ENCODE measurements at regions not wholly inside any gene's neighbourhood (a gene's known extent, or its start where the extent isn't known, plus 50 kb on each side); places are given as distances from the start of the nearest gene placed in this dataset.
"Not testable (repeated sequence)": the region's sequence is repeated elsewhere in the genome, so short reads cannot be mapped to it uniquely, and the experiment has no call there.

DNA sequence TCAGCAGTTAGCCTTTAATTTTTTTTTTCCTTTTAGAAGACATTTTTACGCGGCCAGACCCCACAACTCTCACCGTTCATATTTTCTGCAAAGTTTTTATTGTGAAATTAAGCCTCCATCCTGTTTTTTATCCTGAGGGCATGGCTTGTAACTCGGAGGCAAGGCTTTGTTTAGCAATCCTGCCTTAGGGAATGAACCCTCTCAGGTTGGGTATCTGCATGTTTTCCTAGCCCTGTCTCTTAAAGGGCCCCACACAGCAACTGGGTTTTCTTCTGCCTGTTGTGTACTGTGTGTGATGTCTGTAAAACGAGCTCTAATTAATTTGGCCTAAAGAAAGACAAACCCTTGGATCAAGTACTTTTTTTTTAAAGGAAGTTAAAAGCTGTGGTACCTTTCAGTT, 130.2 kb upstream of the COBL start:
- no peak overlapping the region for H3K9ac ChIP-seq (ENCODE audit: low read length)
- DNase-seq = no peak
- 0 out of 2 replicates have a peak, but pooled peaks cover 5% of the 10 kb centered on the region for H3K9me3 ChIP-seq (ENCODE audit: low read length)
- H3K27ac ChIP-seq (ENCODE audit: low read length) = no peak overlapping the region
- H3K9me2 ChIP-seq (replicated peaks; ENCODE audit: insufficient read depth, low read length) = peaks cover 4% of the 10 kb centered on the region; the same call in 1 of the 2 replicates
- no peaks in the 10 kb centered on the region for H3K36me3 ChIP-seq (ENCODE audit: insufficient read depth, low read length)
- H3K27me3 ChIP-seq (ENCODE audit: low read length) = no peaks in the 10 kb centered on the region
- no peak overlapping the region for H3K4me2 ChIP-seq (ENCODE audit: low read depth, low read length, poor library complexity, severe bottlenecking)
- no peaks in the 10 kb centered on the region for H3K4me1 ChIP-seq (ENCODE audit: low read length)
- H4K20me1 ChIP-seq (ENCODE audit: insufficient read depth, low read depth, low read length) = no peaks in the 10 kb centered on the region
- H3K4me3 ChIP-seq (ENCODE audit: low read length) = no peak overlapping the region
- H3K79me2 ChIP-seq (ENCODE audit: low read length) = no peaks in the 10 kb centered on the region
- no peak overlapping the region for H2AFZ ChIP-seq (ENCODE audit: low read length)

DNA sequence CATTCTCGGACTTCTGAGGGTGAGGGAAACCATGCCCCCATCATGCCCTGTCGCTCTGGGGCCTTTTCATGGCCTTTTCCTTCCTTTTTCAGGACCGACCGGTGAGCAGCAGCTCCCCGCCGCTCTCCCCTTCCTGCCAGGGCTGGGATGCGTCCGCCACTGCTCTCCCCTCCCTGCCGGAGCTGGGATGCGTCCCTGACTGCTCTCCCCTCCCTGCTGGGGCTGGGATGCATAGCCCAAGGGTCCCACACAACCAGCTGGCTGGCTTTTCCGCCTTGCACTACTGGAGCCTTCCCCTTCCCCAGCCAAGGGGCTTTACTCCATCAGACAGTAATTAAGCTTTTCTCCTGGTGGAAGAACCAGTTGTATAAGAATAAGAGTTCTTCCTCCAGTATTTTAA, 129.7 kb upstream of the COBL start:
- no peak overlapping the region for H3K27ac ChIP-seq (ENCODE audit: low read length)
- DNase-seq = no peak
- no peaks in the 10 kb centered on the region for H3K27me3 ChIP-seq (ENCODE audit: low read length)
- H4K20me1 ChIP-seq (ENCODE audit: insufficient read depth, low read depth, low read length) = no peaks in the 10 kb centered on the region
- no peaks in the 10 kb centered on the region for H3K36me3 ChIP-seq (ENCODE audit: insufficient read depth, low read length)
- H3K9me3 ChIP-seq (ENCODE audit: low read length) = 0 out of 2 replicates have a peak, but pooled peaks cover 5% of the 10 kb centered on the region
- H3K4me3 ChIP-seq (ENCODE audit: low read length) = no peak overlapping the region
- peaks cover 4% of the 10 kb centered on the region; the same call in 1 of the 2 replicates for H3K9me2 ChIP-seq (replicated peaks; ENCODE audit: insufficient read depth, low read length)
- no peaks in the 10 kb centered on the region for H3K79me2 ChIP-seq (ENCODE audit: low read length)
- no peak overlapping the region for H3K4me2 ChIP-seq (ENCODE audit: low read depth, low read length, poor library complexity, severe bottlenecking)
- H3K9ac ChIP-seq (ENCODE audit: low read length) = no peak overlapping the region
- H3K4me1 ChIP-seq (ENCODE audit: low read length) = no peaks in the 10 kb centered on the region
- H2AFZ ChIP-seq (ENCODE audit: low read length) = no peak overlapping the region

DNA sequence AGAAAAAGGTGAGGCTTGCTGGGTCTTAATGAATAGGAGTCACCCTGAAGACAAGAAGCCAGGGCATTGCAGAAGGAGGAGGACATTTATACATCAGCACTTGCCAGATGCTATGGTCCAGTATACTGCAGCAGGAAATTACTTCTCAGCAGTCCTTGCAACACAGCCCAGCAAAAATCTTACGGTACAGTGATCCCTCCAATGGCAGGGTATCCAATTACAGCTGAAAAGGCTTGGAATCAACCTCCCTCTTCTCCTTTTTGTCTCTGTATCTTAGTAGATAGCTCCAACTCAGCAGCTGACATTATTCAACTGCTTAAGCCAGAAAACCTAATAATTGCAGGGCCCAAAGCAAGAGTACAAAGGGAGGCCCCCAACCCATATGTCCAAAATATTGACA, 128.3 kb upstream of the COBL start:
- H3K9ac ChIP-seq (ENCODE audit: low read length) = no peak overlapping the region
- H3K27me3 ChIP-seq (ENCODE audit: low read length) = no peaks in the 10 kb centered on the region
- H3K36me3 ChIP-seq (ENCODE audit: insufficient read depth, low read length) = no peaks in the 10 kb centered on the region
- no peaks in the 10 kb centered on the region for H4K20me1 ChIP-seq (ENCODE audit: insufficient read depth, low read depth, low read length)
- no peak overlapping the region for H3K27ac ChIP-seq (ENCODE audit: low read length)
- 0 out of 2 replicates have a peak, but pooled peaks cover 5% of the 10 kb centered on the region for H3K9me3 ChIP-seq (ENCODE audit: low read length)
- peaks cover 4% of the 10 kb centered on the region; the same call in 1 of the 2 replicates for H3K9me2 ChIP-seq (replicated peaks; ENCODE audit: insufficient read depth, low read length)
- H3K4me3 ChIP-seq (ENCODE audit: low read length) = no peak overlapping the region
- no peaks in the 10 kb centered on the region for H3K79me2 ChIP-seq (ENCODE audit: low read length)
- no peak for DNase-seq
- H3K4me2 ChIP-seq (ENCODE audit: low read depth, low read length, poor library complexity, severe bottlenecking) = no peak overlapping the region
- H2AFZ ChIP-seq (ENCODE audit: low read length) = no peak overlapping the region
- H3K4me1 ChIP-seq (ENCODE audit: low read length) = no peaks in the 10 kb centered on the region

DNA sequence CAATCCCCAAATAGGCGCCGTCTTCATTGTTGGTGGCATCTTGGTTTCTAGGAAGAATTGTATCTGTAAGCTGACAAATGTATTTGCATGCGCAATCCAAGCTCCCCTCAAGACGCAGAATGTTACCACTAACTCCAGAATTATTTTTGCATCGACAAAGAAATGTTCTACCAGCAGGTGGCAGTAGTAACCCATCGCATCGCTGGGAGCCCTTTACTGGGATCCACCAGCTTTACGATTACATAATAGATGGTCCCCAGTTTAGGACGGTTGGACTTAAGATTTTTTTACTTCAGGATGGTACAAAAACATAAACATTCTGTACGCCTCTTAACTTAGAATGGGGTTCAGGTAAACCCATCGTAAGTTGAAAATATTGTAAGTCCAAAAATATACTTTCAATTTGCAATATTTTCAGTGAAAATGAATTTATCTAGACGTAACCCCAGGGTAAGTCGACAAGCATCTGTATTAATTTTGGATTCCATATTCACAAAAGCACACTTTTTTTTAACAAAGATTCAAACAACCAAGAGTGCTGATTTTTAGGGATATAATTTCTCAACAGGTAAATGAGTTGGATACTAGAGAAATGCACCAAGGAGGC, 114.0 kb upstream of the COBL start:
- no peaks in the 10 kb centered on the region for H3K9me2 ChIP-seq (replicated peaks; ENCODE audit: insufficient read depth, low read length)
- no peaks in the 10 kb centered on the region for H3K79me2 ChIP-seq (ENCODE audit: low read length)
- no peaks in the 10 kb centered on the region for H3K36me3 ChIP-seq (ENCODE audit: insufficient read depth, low read length)
- no peaks in the 10 kb centered on the region for H3K9me3 ChIP-seq (ENCODE audit: low read length)
- no peaks in the 10 kb centered on the region for H3K4me1 ChIP-seq (ENCODE audit: low read length)
- no peak overlapping the region for H3K9ac ChIP-seq (ENCODE audit: low read length)
- H2AFZ ChIP-seq (ENCODE audit: low read length) = no peak overlapping the region
- DNase-seq = peak; percentile 87
- no peak overlapping the region for H3K4me2 ChIP-seq (ENCODE audit: low read depth, low read length, poor library complexity, severe bottlenecking)
- H3K27me3 ChIP-seq (ENCODE audit: low read length) = no peaks in the 10 kb centered on the region
- H3K4me3 ChIP-seq (ENCODE audit: low read length) = no peak overlapping the region
- H3K27ac ChIP-seq (ENCODE audit: low read length) = no peak overlapping the region
- no peaks in the 10 kb centered on the region for H4K20me1 ChIP-seq (ENCODE audit: insufficient read depth, low read depth, low read length)

DNA sequence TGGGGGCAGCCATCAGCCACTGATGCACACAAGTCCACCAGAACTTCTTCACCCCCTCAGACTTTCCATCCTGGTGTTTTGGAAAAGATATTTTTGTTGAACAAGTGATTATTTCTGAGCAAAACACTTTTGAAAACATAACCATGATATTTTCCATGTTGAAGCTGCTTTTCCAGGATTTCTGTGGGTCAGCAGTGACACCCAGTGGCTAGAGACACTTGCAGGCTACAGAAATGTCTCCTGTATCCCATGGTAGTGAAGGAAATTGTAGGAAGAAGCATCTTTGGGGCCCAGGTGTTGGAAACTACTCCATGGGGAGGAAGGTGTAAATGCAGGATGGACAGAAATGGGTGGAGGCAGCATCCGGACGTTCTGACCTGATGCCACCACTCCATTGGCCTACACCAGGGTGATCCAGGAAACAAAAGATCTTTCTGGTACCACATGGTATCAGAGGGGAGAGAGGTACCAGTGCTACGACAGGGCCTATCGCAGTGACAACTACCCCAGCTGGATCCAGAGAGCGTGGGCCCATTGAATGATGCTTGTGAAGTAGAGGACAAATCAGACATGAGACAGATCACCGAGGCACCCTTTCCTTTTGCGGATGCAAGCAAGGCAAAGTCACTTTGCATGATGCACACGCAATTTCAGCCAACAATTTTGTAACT, 111.7 kb upstream of the COBL start:
- no peaks in the 10 kb centered on the region for H3K9me2 ChIP-seq (replicated peaks; ENCODE audit: insufficient read depth, low read length)
- H3K36me3 ChIP-seq (ENCODE audit: insufficient read depth, low read length) = no peaks in the 10 kb centered on the region
- DNase-seq = peak; percentile 43
- no peaks in the 10 kb centered on the region for H4K20me1 ChIP-seq (ENCODE audit: insufficient read depth, low read depth, low read length)
- H3K9me3 ChIP-seq (ENCODE audit: low read length) = no peaks in the 10 kb centered on the region
- H3K4me3 ChIP-seq (ENCODE audit: low read length) = no peak overlapping the region
- no peaks in the 10 kb centered on the region for H3K79me2 ChIP-seq (ENCODE audit: low read length)
- no peaks in the 10 kb centered on the region for H3K27me3 ChIP-seq (ENCODE audit: low read length)
- no peak overlapping the region for H3K9ac ChIP-seq (ENCODE audit: low read length)
- H3K4me2 ChIP-seq (ENCODE audit: low read depth, low read length, poor library complexity, severe bottlenecking) = no peak overlapping the region
- H3K27ac ChIP-seq (ENCODE audit: low read length) = no peak overlapping the region
- no peaks in the 10 kb centered on the region for H3K4me1 ChIP-seq (ENCODE audit: low read length)
- no peak overlapping the region for H2AFZ ChIP-seq (ENCODE audit: low read length)

DNA sequence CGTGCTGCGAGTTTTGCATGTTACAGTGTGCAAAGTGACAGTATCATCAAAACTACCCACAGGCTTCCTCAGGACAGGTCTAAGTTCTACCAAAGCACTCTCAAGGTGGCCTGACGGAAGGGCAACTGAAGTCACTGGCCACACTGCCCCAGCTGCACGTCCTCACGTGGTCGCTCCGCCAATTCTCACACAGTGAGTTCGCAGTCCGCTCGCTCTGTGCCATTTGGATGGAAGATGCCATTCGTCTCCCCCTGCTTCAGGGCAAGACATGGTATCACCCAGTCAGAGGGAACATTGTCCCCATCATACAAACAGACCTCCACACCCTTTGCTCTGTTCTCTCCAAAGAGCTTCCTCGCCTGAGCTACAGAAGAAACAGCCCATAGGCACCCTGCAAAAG, 109.6 kb upstream of the COBL start:
- Histone ChIP-seq H3K4me3 (ENCODE audit: low read length) (no peak overlapping the region), H3K9me3 (ENCODE audit: low read length) (no peaks in the 10 kb centered on the region), H3K79me2 (ENCODE audit: low read length) (no peaks in the 10 kb centered on the region), H4K20me1 (ENCODE audit: insufficient read depth, low read depth, low read length) (no peaks in the 10 kb centered on the region), H3K9me2 (replicated peaks; ENCODE audit: insufficient read depth, low read length) (no peaks in the 10 kb centered on the region), H3K27me3 (ENCODE audit: low read length) (no peaks in the 10 kb centered on the region), H3K4me2 (ENCODE audit: low read depth, low read length, poor library complexity, severe bottlenecking) (no peak overlapping the region), H3K27ac (ENCODE audit: low read length) (no peak overlapping the region), H3K9ac (ENCODE audit: low read length) (no peak overlapping the region), H3K36me3 (ENCODE audit: insufficient read depth, low read length) (no peaks in the 10 kb centered on the region), H2AFZ (ENCODE audit: low read length) (no peak overlapping the region), H3K4me1 (ENCODE audit: low read length) (no peaks in the 10 kb centered on the region)
- no peak for DNase-seq

DNA sequence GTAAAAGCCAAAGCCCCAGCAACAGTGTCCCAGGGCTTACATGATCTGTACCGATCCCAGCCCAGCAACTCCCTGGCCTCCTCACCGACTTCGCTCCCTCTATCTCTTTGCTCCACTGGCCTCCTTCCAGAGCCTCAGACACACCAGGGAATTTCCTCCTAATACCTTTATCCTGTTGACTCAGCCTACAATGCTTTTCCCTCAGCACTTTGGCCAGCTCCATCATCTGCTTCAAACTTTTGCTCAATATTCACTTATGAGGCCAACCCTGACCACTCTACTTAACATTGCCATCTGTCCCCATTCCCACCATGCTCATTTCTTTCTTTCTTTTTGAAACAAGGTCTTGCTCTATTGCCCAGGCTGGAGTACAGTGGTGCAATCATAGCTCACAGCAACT, 93.3 kb upstream of the COBL start:
- not testable (repeated sequence) for H3K9ac ChIP-seq (ENCODE audit: low read length); H3K36me3 ChIP-seq (ENCODE audit: insufficient read depth, low read length); H3K27me3 ChIP-seq (ENCODE audit: low read length); H3K9me3 ChIP-seq (ENCODE audit: low read length); H3K4me2 ChIP-seq (ENCODE audit: low read depth, low read length, poor library complexity, severe bottlenecking); H3K4me3 ChIP-seq (ENCODE audit: low read length); H2AFZ ChIP-seq (ENCODE audit: low read length); H3K79me2 ChIP-seq (ENCODE audit: low read length); H3K4me1 ChIP-seq (ENCODE audit: low read length); H4K20me1 ChIP-seq (ENCODE audit: insufficient read depth, low read depth, low read length); H3K27ac ChIP-seq (ENCODE audit: low read length); DNase-seq; H3K9me2 ChIP-seq (replicated peaks; ENCODE audit: insufficient read depth, low read length)

DNA sequence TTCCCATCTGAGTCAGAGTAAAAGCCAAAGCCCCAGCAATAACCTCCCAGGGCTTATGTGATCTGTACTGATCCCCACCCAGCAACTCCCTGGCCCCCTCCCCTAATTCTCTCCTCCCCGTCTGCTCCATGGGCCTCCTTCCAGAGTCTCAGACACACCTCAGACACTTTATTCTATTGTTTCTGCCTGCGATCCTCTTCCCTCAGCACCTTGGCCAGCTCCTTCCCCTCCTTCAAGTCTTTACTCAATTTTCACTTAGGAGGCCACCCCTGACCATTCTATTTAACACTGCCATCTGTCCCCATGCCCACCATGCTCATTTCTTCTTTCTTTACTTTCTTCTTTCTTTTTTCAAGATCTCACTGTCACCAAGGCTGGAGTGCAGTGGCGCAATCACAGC, 81.0 kb upstream of the COBL start:
- not testable (repeated sequence) for H3K27me3 ChIP-seq (ENCODE audit: low read length); DNase-seq; H3K79me2 ChIP-seq (ENCODE audit: low read length); H2AFZ ChIP-seq (ENCODE audit: low read length); H3K4me2 ChIP-seq (ENCODE audit: low read depth, low read length, poor library complexity, severe bottlenecking); H3K27ac ChIP-seq (ENCODE audit: low read length); H3K4me1 ChIP-seq (ENCODE audit: low read length); H3K9ac ChIP-seq (ENCODE audit: low read length); H3K9me3 ChIP-seq (ENCODE audit: low read length); H3K9me2 ChIP-seq (replicated peaks; ENCODE audit: insufficient read depth, low read length); H3K4me3 ChIP-seq (ENCODE audit: low read length); H4K20me1 ChIP-seq (ENCODE audit: insufficient read depth, low read depth, low read length); H3K36me3 ChIP-seq (ENCODE audit: insufficient read depth, low read length)

Measured in Karpas-422 (cell line).